H9 (cell line): ENCODE measurements at regions not wholly inside any gene's neighbourhood (a gene's known extent, or its start where the extent isn't known, plus 50 kb on each side); places are given as distances from the start of the nearest gene placed in this dataset.
A peak's percentile ranks its signal among the peaks of the same experiment; 100 is the strongest.

Source experiments
- DNase-seq: peaks from one replicate; pipeline ENCODE4 v3.0.0-alpha.2; 2017
- H2AFZ ChIP-seq: one replicate; pipeline ENCODE4 v1.6.1; 2013; ENCODE audit warnings: mild to moderate bottlenecking, low read length, control low read depth, moderate library complexity
- H2AK5ac ChIP-seq: 2 replicates; pipeline ENCODE4 v1.6.1; 2013; ENCODE audit warnings: low read length, control low read depth, mixed read lengths; ENCODE audit not compliant: insufficient read length
- H2BK120ac ChIP-seq: one replicate; pipeline ENCODE4 v1.6.1; 2013; ENCODE audit warnings: low read depth, mild to moderate bottlenecking, low read length, control low read depth, inconsistent platforms; ENCODE audit not compliant: poor library complexity, severe bottlenecking
- H2BK12ac ChIP-seq: 2 replicates; pipeline ENCODE4 v1.6.1; 2013; ENCODE audit warnings: low read length, control low read depth, mixed read lengths, low read depth; ENCODE audit not compliant: insufficient read length
- H2BK15ac ChIP-seq: 2 replicates; pipeline ENCODE4 v1.6.1; 2013; ENCODE audit warnings: low read depth, low read length, control low read depth
- H2BK20ac ChIP-seq: one replicate; pipeline ENCODE4 v1.6.1; 2013; ENCODE audit warnings: low read depth, mild to moderate bottlenecking, low read length, control low read depth, inconsistent platforms; ENCODE audit not compliant: poor library complexity, severe bottlenecking
- H2BK5ac ChIP-seq: 2 replicates; pipeline ENCODE4 v1.6.1; 2013; ENCODE audit warnings: low read length, control low read depth, mixed read lengths; ENCODE audit not compliant: insufficient read length
- H3K14ac ChIP-seq: 2 replicates; pipeline ENCODE4 v1.6.1; 2013; ENCODE audit warnings: low read length, control low read depth; ENCODE audit not compliant: insufficient read depth
- H3K18ac ChIP-seq: 2 replicates; pipeline ENCODE4 v1.6.1; 2013; ENCODE audit warnings: low read depth, mild to moderate bottlenecking, mixed read lengths, low read length, control low read depth; ENCODE audit not compliant: insufficient read length
- H3K23ac ChIP-seq: 2 replicates; pipeline ENCODE4 v1.6.1; 2013; ENCODE audit warnings: low read length, control low read depth, mixed read lengths, low read depth; ENCODE audit not compliant: insufficient read length
- H3K23me2 ChIP-seq: 2 replicates; pipeline ENCODE4 v1.6.1; 2013; ENCODE audit warnings: low read depth, mild to moderate bottlenecking, mixed read lengths, low read length, control low read depth; ENCODE audit not compliant: insufficient read length, poor library complexity, severe bottlenecking
- H3K27ac ChIP-seq: 2 replicates; pipeline ENCODE4 v1.5.1; 2013; ENCODE audit warnings: low read length, control low read depth, mixed read lengths, low read depth; ENCODE audit not compliant: insufficient read length
- H3K27me3 ChIP-seq: 2 replicates; pipeline ENCODE4 v1.6.1; 2013; ENCODE audit warnings: low read length, control low read depth, inconsistent platforms; ENCODE audit not compliant: insufficient read depth
- H3K4ac ChIP-seq: 2 replicates; pipeline ENCODE4 v1.6.1; 2013; ENCODE audit warnings: low read depth, mild to moderate bottlenecking, control low read depth, inconsistent platforms, low read length, moderate library complexity
- H3K4me1 ChIP-seq: 2 replicates; pipeline ENCODE4 v1.6.1; 2013; ENCODE audit warnings: low read length, control low read depth, inconsistent platforms; ENCODE audit not compliant: insufficient read depth
- H3K4me2 ChIP-seq: 2 replicates; pipeline ENCODE4 v1.6.1; 2013; ENCODE audit warnings: low read length, control low read depth, mixed read lengths; ENCODE audit not compliant: insufficient read length, insufficient read depth
- H3K56ac ChIP-seq: 2 replicates; pipeline ENCODE4 v1.6.1; 2013; ENCODE audit warnings: low read depth, mild to moderate bottlenecking, mixed read lengths, low read length, control low read depth; ENCODE audit not compliant: insufficient read length
- H3K79me1 ChIP-seq: 2 replicates; pipeline ENCODE4 v1.6.1; 2013; ENCODE audit warnings: low read depth, mild to moderate bottlenecking, moderate library complexity, low read length, control low read depth, inconsistent platforms; ENCODE audit not compliant: insufficient read depth, poor library complexity, severe bottlenecking
- H3K79me2 ChIP-seq: 2 replicates; pipeline ENCODE4 v1.6.1; 2013; ENCODE audit warnings: low read length, control low read depth, inconsistent platforms; ENCODE audit not compliant: insufficient read depth
- H3K9ac ChIP-seq: 2 replicates; pipeline ENCODE4 v1.6.1; 2013; ENCODE audit warnings: low read length, control low read depth, mixed read lengths; ENCODE audit not compliant: insufficient read length; ENCODE audit errors: extremely low read depth
- H3K9me3 ChIP-seq: one replicate; pipeline ENCODE4 v1.6.1; 2013; ENCODE audit warnings: low read depth, low read length, inconsistent platforms; ENCODE audit not compliant: control insufficient read depth
- H3T11ph ChIP-seq: one replicate; pipeline ENCODE4 v1.6.1; 2013; ENCODE audit warnings: mild to moderate bottlenecking, low read length, control low read depth, inconsistent platforms
- H4K20me1 ChIP-seq: one replicate; pipeline ENCODE4 v1.6.1; 2013; ENCODE audit not compliant: control insufficient read depth, insufficient read length, insufficient read depth
- H4K5ac ChIP-seq: 2 replicates; pipeline ENCODE4 v1.6.1; 2013; ENCODE audit warnings: low read depth, mild to moderate bottlenecking, mixed read lengths, low read length, control low read depth; ENCODE audit not compliant: insufficient read length
- H4K8ac ChIP-seq: replicated peaks from 2 replicates; pipeline ENCODE4 v1.6.1; 2013; ENCODE audit warnings: low read length, control low read depth, mixed read lengths, low read depth; ENCODE audit not compliant: insufficient read length
- H4K91ac ChIP-seq: 2 replicates; pipeline ENCODE4 v1.6.1; 2013; ENCODE audit warnings: low read depth, mild to moderate bottlenecking, moderate library complexity, mixed read lengths, low read length, control low read depth; ENCODE audit not compliant: insufficient read length
- H3K27ac Mint-ChIP-seq, 3 experiments: 2 replicates in 2 of 3; 3 replicates in 1 of 3; pipeline ENCODE4 v1.8.0; 2020 to 2021; ENCODE audit warnings: mixed read lengths in 3 of 3, mild to moderate bottlenecking in 1 of 3, moderate library complexity in 1 of 3
- H3K27me3 Mint-ChIP-seq: 2 replicates; pipeline ENCODE4 v1.8.0; 2021; ENCODE audit warnings: low read depth, mild to moderate bottlenecking, moderate library complexity, mixed read lengths
- H3K36me3 Mint-ChIP-seq, 3 experiments: 2 replicates in 2 of 3; 3 replicates in 1 of 3; pipeline ENCODE4 v1.8.0; 2020 to 2021; ENCODE audit warnings: low read depth in 3 of 3, mixed read lengths in 3 of 3; ENCODE audit not compliant: insufficient read depth in 1 of 3
- H3K4me1 Mint-ChIP-seq, 2 experiments: 2 replicates each; pipeline ENCODE4 v1.8.0; 2020; ENCODE audit warnings: mixed read lengths in 2 of 2
- H3K4me3 Mint-ChIP-seq, 2 experiments: 2 replicates in 1 of 2; 3 replicates in 1 of 2; pipeline ENCODE4 v1.8.0; 2020 to 2021; ENCODE audit warnings: mild to moderate bottlenecking in 2 of 2, mixed read lengths in 2 of 2, moderate library complexity in 1 of 2
- H3K9me3 Mint-ChIP-seq, 2 experiments: 2 replicates in 1 of 2; 3 replicates in 1 of 2; pipeline ENCODE4 v1.8.0; 2020; ENCODE audit warnings: mild to moderate bottlenecking in 2 of 2, mixed read lengths in 2 of 2, moderate library complexity in 1 of 2
- CTCF ChIP-seq: fragments of 200-600 bp; sonication (generic); conservative IDR thresholded peaks from 3 replicates; pipeline ENCODE4 v1.8.0; 2021; ENCODE audit warnings: antibody characterized with exemption, mild to moderate bottlenecking
- WGBS: extraction: QIAGEN DNeasy Blood & Tissue Kit; methylation state at CpG from one replicate; pipeline ENCODE4 v1.1.7; 2013; ENCODE audit warnings: missing lambda C conversion rate, low lambda C conversion rate, mixed read lengths; ENCODE audit not compliant: insufficient read length; ENCODE audit errors: extremely low coverage; 5-methylcytosine and 5-hydroxymethylcytosine counted together

GRCh38 chr1:221286399-221286798 is 407.2 kb downstream of the HLX start:
- Mint-ChIP-seq H3K9me3 (peaks cover 6 to 10% of the 10 kb centered on the region in 2 experiments; a peak in 4 of 5 replicates), H3K4me1 (peaks cover 11 to 18% of the 10 kb centered on the region in 2 experiments), H3K27me3 (no peaks in the 10 kb centered on the region), H3K27ac (peak overlapping the region in 1 of 3 experiments; percentile 52; a peak in 2 of 7 replicates), H3K4me3 (no peak overlapping the region), H3K36me3 (peaks cover 0 to 8% (median 4%) of the 10 kb centered on the region in 3 experiments; a peak in 4 of 7 replicates)
- no CpG with 5 or more reads among the region's 1 CpG for WGBS
- DNase-seq, result no peak
- H3K4me2 ChIP-seq, result no peak overlapping the region
- H3K79me1 ChIP-seq, result no peaks in the 10 kb centered on the region
- H3K27me3 ChIP-seq, result no peaks in the 10 kb centered on the region
- H3K18ac ChIP-seq, result no peak overlapping the region
- H2BK120ac ChIP-seq, result peak overlapping the region; percentile 77
- H3K79me2 ChIP-seq, result no peaks in the 10 kb centered on the region
- H2BK15ac ChIP-seq, result no peak overlapping the region
- no peak overlapping the region for H4K91ac ChIP-seq
- no peak overlapping the region for H2AK5ac ChIP-seq
- no peak overlapping the region for H2BK5ac ChIP-seq
- TF ChIP-seq CTCF, result no peak
- no peak overlapping the region for H3K14ac ChIP-seq
- H3K4ac ChIP-seq, result no peak overlapping the region
- no peak overlapping the region for H4K8ac ChIP-seq
- no peaks in the 10 kb centered on the region for H3K9me3 ChIP-seq
- no peaks in the 10 kb centered on the region for H4K20me1 ChIP-seq
- H3K27ac ChIP-seq, result no peak overlapping the region
- no peak overlapping the region for H2BK12ac ChIP-seq
- H4K5ac ChIP-seq, result no peak overlapping the region
- no peak overlapping the region for H3K23ac ChIP-seq
- H3K4me1 ChIP-seq, result no peaks in the 10 kb centered on the region
- no peaks in the 10 kb centered on the region for H3K23me2 ChIP-seq
- H2AFZ ChIP-seq, result no peak overlapping the region
- no peak overlapping the region for H3T11ph ChIP-seq
- no peak overlapping the region for H3K56ac ChIP-seq
- no peak overlapping the region for H3K9ac ChIP-seq
- no peak overlapping the region for H2BK20ac ChIP-seq
